Cardiac septum (tissue), 1 donor: ENCODE measurements at regions not wholly inside any gene's neighbourhood (a gene's known extent, or its start where the extent isn't known, plus 50 kb on each side); places are given as distances from the start of the nearest gene placed in this dataset.
"Not testable (repeated sequence)": the region's sequence is repeated elsewhere in the genome, so short reads cannot be mapped to it uniquely, and the experiment has no call there.

Experiments used
- DNase-seq: peaks from one replicate; pipeline ENCODE4 v3.0.0-alpha.2; 2020; ENCODE audit warnings: low spot score
- intact Hi-C: fragments of 100-400 bp; cut with DNase I; formaldehyde crosslinking; loops from one replicate; pipeline ENCODE4 v1.14.0; 2022
- donor health status: DM: no; HTN: no; CAD: no.

- intact Hi-C loops = no loop called here
- no peak for DNase-seq
Observed at GRCh38 chr6:55960344-55960743, 85.0 kb upstream of the BMP5 start.

DNA sequence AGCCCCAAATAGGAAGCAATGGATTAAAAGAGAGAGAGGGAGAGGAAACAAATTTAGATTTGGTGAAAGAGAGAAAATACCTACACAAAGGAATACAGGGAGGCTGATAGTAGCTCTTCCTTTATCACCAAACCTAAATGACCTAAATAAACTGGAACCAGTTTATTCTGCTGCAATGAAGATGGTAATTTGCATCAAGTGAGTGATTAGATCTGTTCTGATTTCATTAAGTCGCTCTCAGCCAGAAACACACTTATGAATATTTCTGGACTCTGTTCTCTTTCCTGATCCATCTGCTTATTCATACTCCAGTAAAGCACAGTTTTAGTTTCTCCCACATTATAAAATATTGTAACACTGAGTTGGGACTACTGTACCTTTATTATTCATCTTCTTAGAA lies 83.4 kb upstream of the BMP5 start:
- intact Hi-C loops = loop anchor here (10.0 kb wide), 1 partner anchor 684 kb away; no protein-coding TSS in a partner anchor

DNA sequence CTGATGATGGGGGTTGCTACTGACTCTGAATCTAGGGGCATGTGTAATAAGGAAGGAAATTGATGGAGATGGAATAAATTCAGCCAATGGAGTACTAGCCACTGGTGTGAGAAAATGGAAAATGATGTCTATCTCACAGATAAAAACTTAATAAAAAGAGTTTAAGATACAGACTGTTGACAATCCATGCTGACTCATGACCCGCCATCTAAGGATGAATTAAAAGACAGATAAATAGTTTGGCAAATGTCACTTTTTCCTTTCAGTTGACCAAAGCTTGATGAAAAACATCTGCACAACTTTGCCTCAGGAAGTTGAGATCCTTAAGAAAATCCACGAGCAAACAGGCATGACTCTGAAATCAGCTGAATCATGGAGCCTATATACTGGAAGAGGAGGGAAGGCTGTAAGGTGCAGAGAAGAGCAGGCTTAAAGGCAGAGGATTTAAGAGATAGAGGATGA lies 82.6 kb upstream of the BMP5 start:
- intact Hi-C loops = loop anchor here (10.0 kb wide), 1 partner anchor 683 kb away; no protein-coding TSS in a partner anchor

More for the DNA sequence above, 83.4 kb upstream of the BMP5 start:
- DNase-seq = no peak

DNA sequence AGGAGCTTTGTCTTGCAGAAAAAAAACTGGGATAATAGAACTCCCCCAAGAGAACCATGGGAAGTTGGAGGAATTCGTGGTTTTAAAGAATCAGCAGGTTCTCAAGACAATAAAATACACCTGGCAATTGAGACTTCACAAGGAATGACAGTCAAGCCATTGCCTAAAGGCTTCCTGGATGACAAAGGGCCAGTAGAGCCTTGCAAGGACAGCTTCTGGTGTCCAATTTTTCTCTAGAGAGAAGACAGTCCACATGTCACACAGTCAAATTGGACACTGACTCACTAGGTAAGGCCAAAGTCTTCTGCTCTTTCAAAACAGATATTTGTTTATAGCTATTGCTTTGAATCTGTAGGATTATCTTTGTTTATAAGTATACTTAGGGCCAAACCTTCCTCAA lies 80.3 kb upstream of the BMP5 start:
- intact Hi-C loops = loop anchor here (10.0 kb wide), 1 partner anchor 681 kb away; no protein-coding TSS in a partner anchor

More for the DNA sequence above, 82.6 kb upstream of the BMP5 start:
- no peak for DNase-seq

GRCh38 chr6:55954436-55954835 lies 79.0 kb upstream of the BMP5 start:
- intact Hi-C loops = loop anchor here (5.0 to 10.0 kb wide), 2 partner anchors 507 to 680 kb away; no protein-coding TSS in a partner anchor
- DNase-seq = no peak

More for the DNA sequence above, 80.3 kb upstream of the BMP5 start:
- no peak for DNase-seq

GRCh38 chr6:55953335-55953734 lies 77.9 kb upstream of the BMP5 start:
- intact Hi-C loops = loop anchor here (5.0 to 10.0 kb wide), 2 partner anchors 506 to 679 kb away; no protein-coding TSS in a partner anchor
- DNase-seq = no peak

DNA sequence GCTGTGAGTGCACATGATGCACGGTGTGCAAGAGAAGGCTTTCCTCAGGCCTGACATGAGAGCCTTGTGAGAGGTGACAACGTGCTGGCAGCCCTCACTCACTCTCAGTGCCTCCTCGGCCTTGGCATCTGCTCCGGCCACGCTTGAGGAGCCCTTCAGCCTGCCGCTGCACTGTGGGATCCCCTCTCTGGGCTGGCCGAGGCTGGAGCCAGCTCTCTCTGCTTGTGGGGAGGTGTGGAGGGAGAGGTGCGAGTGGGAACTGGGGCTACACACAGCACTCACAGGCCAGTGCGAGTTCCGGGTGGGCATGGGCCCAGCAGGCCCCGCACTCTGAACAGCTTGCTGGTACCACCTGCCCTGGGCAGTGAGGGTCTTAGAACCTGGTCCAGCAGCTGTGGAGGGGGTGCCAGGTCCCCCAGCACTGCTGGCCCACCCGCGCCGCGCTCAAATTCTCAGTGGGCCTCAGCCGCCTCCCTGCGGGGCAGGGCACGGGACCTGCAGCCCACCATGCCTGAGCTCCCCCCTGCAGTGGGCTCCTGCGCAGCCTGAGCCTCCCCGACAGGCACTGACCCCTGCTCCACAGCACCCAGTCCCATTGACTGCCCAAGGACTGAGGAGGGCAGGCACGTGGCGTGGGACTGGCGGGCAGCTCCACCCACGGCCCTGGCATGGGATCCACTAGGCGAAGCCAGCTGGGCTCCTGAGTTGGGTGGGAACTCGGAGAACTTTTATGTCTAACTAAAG lies 74.9 kb upstream of the BMP5 start:
- no peak for DNase-seq
- intact Hi-C loops = loop anchor here (5.0 to 10.0 kb wide), 2 partner anchors 503 to 675 kb away; no protein-coding TSS in a partner anchor

- intact Hi-C loops = no loop called here
- DNase-seq = no peak
Observed at GRCh38 chr6:55943329-55943728, 67.9 kb upstream of the BMP5 start.

DNA sequence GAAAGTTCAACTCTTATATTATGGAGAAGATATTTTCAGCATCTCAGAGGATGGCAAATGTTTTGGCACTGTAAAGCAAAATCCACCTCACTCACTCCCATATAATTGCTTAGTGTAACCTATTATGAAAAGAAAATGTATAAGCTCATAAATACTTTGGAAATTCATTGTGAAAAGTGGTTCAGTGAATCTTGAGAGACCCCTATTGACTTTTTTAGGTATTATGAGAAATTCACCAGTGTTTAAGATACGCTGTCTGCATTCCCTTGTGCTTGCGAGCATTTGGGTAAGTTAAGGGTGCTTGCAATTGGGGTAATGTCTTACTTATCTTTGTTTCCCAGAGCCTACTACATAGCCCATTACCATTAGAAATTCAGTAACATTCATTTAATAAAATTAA lies 66.3 kb upstream of the BMP5 start:
- DNase-seq = no peak
- intact Hi-C loops = no loop called here

DNA sequence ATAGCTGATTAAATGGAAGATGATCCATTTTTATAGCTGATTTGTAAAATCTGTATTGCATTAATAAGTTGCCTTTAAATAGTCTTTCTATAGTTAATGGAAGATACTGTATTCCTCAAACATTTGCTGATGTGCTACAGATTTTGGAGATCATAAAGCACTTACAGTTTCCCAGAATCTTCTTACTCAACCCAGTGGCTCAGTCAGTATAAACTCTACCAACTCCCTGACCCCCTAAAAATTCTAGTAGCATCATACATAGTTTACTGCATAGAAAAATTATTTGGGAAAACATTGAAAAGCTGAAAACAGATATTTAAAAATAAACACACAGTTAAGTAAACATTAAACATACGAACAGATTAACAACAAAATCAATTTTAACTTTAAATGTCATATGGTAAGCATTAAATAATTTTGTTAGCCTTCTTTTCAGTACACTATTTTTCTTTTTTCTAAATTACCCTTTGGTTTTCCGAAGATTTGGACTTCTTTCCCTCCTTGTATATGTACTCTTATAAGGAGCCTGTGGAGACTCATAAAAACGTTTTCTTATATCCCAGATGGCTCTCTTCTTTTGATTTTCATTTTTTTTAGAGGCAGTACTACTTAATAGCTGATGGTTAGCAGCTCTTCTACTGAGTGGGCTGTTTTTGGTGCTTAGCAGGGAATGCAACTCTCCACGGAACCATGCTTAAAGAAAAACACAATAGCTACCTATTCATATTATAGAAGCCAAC lies 62.7 kb upstream of the BMP5 start:
- no peak for DNase-seq
- intact Hi-C loops = no loop called here

- no peak for DNase-seq
- intact Hi-C loops = no loop called here
Observed at GRCh38 chr6:55937261-55937947, 62.0 kb upstream of the BMP5 start.

- no peak for DNase-seq
- intact Hi-C loops = no loop called here
Observed at GRCh38 chr6:55931101-55931500, 55.7 kb upstream of the BMP5 start.

DNA sequence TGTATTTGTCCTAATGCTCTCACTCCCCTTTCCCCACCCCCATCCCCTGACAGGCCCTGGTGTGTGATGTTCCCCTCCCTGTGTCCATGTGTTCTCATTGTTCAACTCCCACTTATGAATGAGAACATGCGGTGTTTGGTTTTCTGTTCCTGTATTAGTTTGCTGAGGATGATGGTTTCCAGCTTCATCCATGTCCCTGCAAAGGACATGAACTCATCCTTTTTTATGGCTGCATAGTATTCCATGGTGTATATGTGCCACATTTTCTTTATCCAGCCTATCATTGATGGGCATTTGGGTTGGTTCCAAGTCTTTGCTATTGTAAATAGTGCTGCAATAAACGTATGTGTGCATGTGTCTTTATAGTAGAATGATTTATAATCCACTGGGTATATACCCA lies 52.3 kb upstream of the BMP5 start:
- intact Hi-C loops, DNase-seq: not testable (repeated sequence)

GRCh38 chr6:55925292-55925691 lies 49.9 kb upstream of the BMP5 start:
- DNase-seq = no peak
- intact Hi-C loops = no loop called here
